SK-N-SH (cell line): ENCODE measurements at regions not wholly inside any gene's neighbourhood (a gene's known extent, or its start where the extent isn't known, plus 50 kb on each side); places are given as distances from the start of the nearest gene placed in this dataset.

Source experiments
- CTCF ChIA-PET: fragments of 300-600, 350-600 bp; formaldehyde crosslinking; extraction: SDS; loops from one replicate; lab custom pipeline; 2021; lab: Yijun Ruan, JAX
- POLR2A ChIA-PET: fragments of 350-600 bp; sonication (Branson Sonifier 250); formaldehyde crosslinking; extraction: SDS; loops from one replicate; lab custom pipeline; 2020; ENCODE audit warnings: antibody characterized with exemption, inconsistent platforms; lab: Yijun Ruan, JAX
- DNase-seq: peaks from one replicate; pipeline ENCODE4 v3.0.0; 2012
- H2AFZ ChIP-seq: fragments of 200-600 bp; sonication (generic); 2 replicates; pipeline ENCODE4 v1.8.1; 2016; ENCODE audit warnings: antibody characterized with exemption, mild to moderate bottlenecking, low read depth
- H3F3A ChIP-seq: fragments of 200-600 bp; sonication (generic); replicated peaks from 2 replicates; pipeline ENCODE3; 2016; ENCODE audit warnings: antibody characterized with exemption, mild to moderate bottlenecking; ENCODE audit not compliant: insufficient read depth
- H3K27ac ChIP-seq, 2 experiments: fragments of 200-500 bp in 1 of 2; fragments of 200-600 bp in 1 of 2; sonication (Bioruptor generic) in 1 of 2; sonication (generic), shearing (Covaris generic) in 1 of 2; 2 replicates each; pipeline versions ENCODE4 v1.5.1 to v1.6.1; 2014 to 2016; ENCODE audit warnings: low read depth in 2 of 2, inconsistent platforms in 1 of 2, low read length in 1 of 2, mild to moderate bottlenecking in 1 of 2, mixed read lengths in 1 of 2
- H3K27me3 ChIP-seq: fragments of 200-600 bp; sonication (generic), shearing (Covaris generic); 2 replicates; pipeline ENCODE4 v1.6.1; 2016; ENCODE audit warnings: mixed run types; ENCODE audit not compliant: insufficient read depth
- H3K36me3 ChIP-seq, 2 experiments: fragments of 200-500 bp in 1 of 2; fragments of 200-600 bp in 1 of 2; sonication (Bioruptor generic) in 1 of 2; sonication (generic) in 1 of 2; replicated peaks in 1 of 2; 2 replicates each; pipeline versions ENCODE3 to v1.5.1; 2014 to 2016; ENCODE audit warnings: low read length in 1 of 2, mild to moderate bottlenecking in 1 of 2; ENCODE audit not compliant: insufficient read depth in 2 of 2, control insufficient read depth in 1 of 2
- H3K4me1 ChIP-seq, 2 experiments: fragments of 200-500 bp in 1 of 2; fragments of 200-600 bp in 1 of 2; sonication (Bioruptor generic) in 1 of 2; sonication (generic), shearing (Covaris generic) in 1 of 2; 2 replicates each; pipeline versions ENCODE4 v1.5.1 to v1.6.1; 2014 to 2016; ENCODE audit warnings: low read depth in 1 of 2, low read length in 1 of 2, mixed run types in 1 of 2; ENCODE audit not compliant: insufficient read depth in 2 of 2, control insufficient read depth in 1 of 2
- H3K4me2 ChIP-seq: fragments of 200-600 bp; sonication (generic), shearing (Covaris generic); 2 replicates; pipeline ENCODE4 v1.6.1; 2017; ENCODE audit warnings: mixed run types
- H3K4me3 ChIP-seq, 2 experiments: fragments of 200-500 bp in 1 of 2; fragments of 200-600 bp in 1 of 2; sonication (Bioruptor generic) in 1 of 2; sonication (generic), shearing (Covaris generic) in 1 of 2; 2 replicates each; pipeline versions ENCODE4 v1.5.1 to v1.8.1; 2014 to 2016; ENCODE audit warnings: low read depth in 2 of 2, inconsistent platforms in 1 of 2, low read length in 1 of 2, mild to moderate bottlenecking in 1 of 2, mixed read lengths in 1 of 2, moderate library complexity in 1 of 2
- H3K79me2 ChIP-seq: fragments of 200-600 bp; sonication (generic); 2 replicates; pipeline ENCODE4 v1.8.1; 2017; ENCODE audit warnings: mild to moderate bottlenecking; ENCODE audit not compliant: insufficient read depth
- H3K9ac ChIP-seq: fragments of 200-600 bp; sonication (generic); 2 replicates; pipeline ENCODE4 v1.6.1; 2017; ENCODE audit warnings: mixed run types
- H3K9me2 ChIP-seq: fragments of 200-600 bp; sonication (generic); 2 replicates; pipeline ENCODE4 v1.6.1; 2017; ENCODE audit warnings: mixed run types
- H3K9me3 ChIP-seq: fragments of 200-600 bp; sonication (generic); 2 replicates; pipeline ENCODE4 v1.6.1; 2017; ENCODE audit warnings: mixed run types, mild to moderate bottlenecking, moderate library complexity
- H4K20me1 ChIP-seq: fragments of 200-600 bp; sonication (generic); 2 replicates; pipeline ENCODE4 v1.6.1; 2017; ENCODE audit warnings: mild to moderate bottlenecking, mixed run types; ENCODE audit not compliant: insufficient read depth
- FOXJ3 ChIP-seq: sonication (generic); formaldehyde crosslinking; IDR thresholded peaks from 2 replicates; pipeline ENCODE4 v1.5.1; 2020; ENCODE audit warnings: mild to moderate bottlenecking, missing genetic modification reagents
- FOXM1 ChIP-seq: IDR thresholded peaks from 2 replicates; pipeline ENCODE4 v1.4.0; 2012; ENCODE audit warnings: low read depth, mild to moderate bottlenecking
- GABPA ChIP-seq: IDR thresholded peaks from 2 replicates; pipeline ENCODE4 v1.4.0; 2012; ENCODE audit warnings: low read depth, mild to moderate bottlenecking
- GATA2 ChIP-seq: sonication (generic); formaldehyde crosslinking; IDR thresholded peaks from 2 replicates; pipeline ENCODE4 v1.5.0; 2020; ENCODE audit warnings: mild to moderate bottlenecking, missing genetic modification reagents
- JUND ChIP-seq: IDR thresholded peaks from 2 replicates; pipeline ENCODE4 v1.4.0; 2012
- NFIC ChIP-seq: IDR thresholded peaks from 2 replicates; pipeline ENCODE4 v1.4.0; 2012; ENCODE audit warnings: borderline replicate concordance
- RCOR1 ChIP-seq: fragments of 150-350 bp; IDR thresholded peaks from 2 replicates; pipeline ENCODE4 v1.6.1; 2017; ENCODE audit warnings: antibody characterized with exemption, low read length
- REST ChIP-seq: IDR thresholded peaks from 2 replicates; pipeline ENCODE4 v1.6.1; 2012; ENCODE audit warnings: mild to moderate bottlenecking, low read depth, low read length, moderate library complexity
- SMC3 ChIP-seq: IDR thresholded peaks from 2 replicates; pipeline ENCODE4 v1.6.1; 2012; ENCODE audit warnings: low read depth, low read length, improper control_type of control experiment
- TAF1 ChIP-seq: IDR thresholded peaks from 2 replicates; pipeline ENCODE4 v1.6.1; 2012; ENCODE audit warnings: low read depth, mild to moderate bottlenecking, low read length, moderate library complexity, borderline replicate concordance
- TCF12 ChIP-seq: IDR thresholded peaks from 2 replicates; pipeline ENCODE4 v1.4.0; 2012
- TEAD4 ChIP-seq: IDR thresholded peaks from 2 replicates; pipeline ENCODE4 v1.4.0; 2012; ENCODE audit warnings: mild to moderate bottlenecking, borderline replicate concordance; ENCODE audit not compliant: insufficient read depth
- WGBS: methylation state at CpG from one replicate; pipeline ENCODE4 v1.1.6; 2017; ENCODE audit warnings: low lambda C conversion rate; 5-methylcytosine and 5-hydroxymethylcytosine counted together
- TF ChIP-seq, protein P1 (sequence below): IDR thresholded peaks from 2 replicates; pipeline ENCODE4 v1.4.0; 2012; ENCODE audit warnings: low read depth, borderline replicate concordance
- TF ChIP-seq, protein P2 (sequence below): IDR thresholded peaks from 2 replicates; pipeline ENCODE4; 2012
- TF ChIP-seq, protein P3 (sequence below): IDR thresholded peaks from 2 replicates; pipeline ENCODE4 v1.4.0; 2012; ENCODE audit warnings: low read depth
- TF ChIP-seq, protein P4 (sequence below): fragments of 150-350 bp; IDR thresholded peaks from 2 replicates; pipeline ENCODE4 v1.6.1; 2017; ENCODE audit warnings: antibody characterized with exemption, low read length, low read depth, borderline replicate concordance

GRCh38 chr4:100023800-100024199, 73.7 kb upstream of the H2AZ1 start:
- POLR2A ChIA-PET: no interaction called here
- CTCF ChIA-PET: interaction anchor here (1.1 to 3.1 kb wide), 5 partner anchors 13 to 72 kb away, joined by 3 to 16 read pairs (median 3); no protein-coding TSS in a partner anchor
- no peak overlapping the region for H3K4me2 ChIP-seq
- H3K79me2 ChIP-seq: no peaks in the 10 kb centered on the region
- H2AFZ ChIP-seq: no peak overlapping the region
- peak overlapping the region in 1 of 2 experiments; percentile 99; a peak in 2 of 4 replicates for H3K27ac ChIP-seq
- no peak overlapping the region for H3K4me3 ChIP-seq
- H4K20me1 ChIP-seq: no peaks in the 10 kb centered on the region
- no peak overlapping the region for H3K9ac ChIP-seq
- H3K9me3 ChIP-seq: no peaks in the 10 kb centered on the region
- no peaks in the 10 kb centered on the region for H3K9me2 ChIP-seq
- TF ChIP-seq, protein P1, sequence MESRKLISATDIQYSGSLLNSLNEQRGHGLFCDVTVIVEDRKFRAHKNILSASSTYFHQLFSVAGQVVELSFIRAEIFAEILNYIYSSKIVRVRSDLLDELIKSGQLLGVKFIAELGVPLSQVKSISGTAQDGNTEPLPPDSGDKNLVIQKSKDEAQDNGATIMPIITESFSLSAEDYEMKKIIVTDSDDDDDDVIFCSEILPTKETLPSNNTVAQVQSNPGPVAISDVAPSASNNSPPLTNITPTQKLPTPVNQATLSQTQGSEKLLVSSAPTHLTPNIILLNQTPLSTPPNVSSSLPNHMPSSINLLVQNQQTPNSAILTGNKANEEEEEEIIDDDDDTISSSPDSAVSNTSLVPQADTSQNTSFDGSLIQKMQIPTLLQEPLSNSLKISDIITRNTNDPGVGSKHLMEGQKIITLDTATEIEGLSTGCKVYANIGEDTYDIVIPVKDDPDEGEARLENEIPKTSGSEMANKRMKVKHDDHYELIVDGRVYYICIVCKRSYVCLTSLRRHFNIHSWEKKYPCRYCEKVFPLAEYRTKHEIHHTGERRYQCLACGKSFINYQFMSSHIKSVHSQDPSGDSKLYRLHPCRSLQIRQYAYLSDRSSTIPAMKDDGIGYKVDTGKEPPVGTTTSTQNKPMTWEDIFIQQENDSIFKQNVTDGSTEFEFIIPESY: no peak
- TF ChIP-seq RCOR1: no peak
- TF ChIP-seq JUND: no peak
- TF ChIP-seq GABPA: no peak
- TF ChIP-seq TEAD4: no peak
- TF ChIP-seq, protein P2, sequence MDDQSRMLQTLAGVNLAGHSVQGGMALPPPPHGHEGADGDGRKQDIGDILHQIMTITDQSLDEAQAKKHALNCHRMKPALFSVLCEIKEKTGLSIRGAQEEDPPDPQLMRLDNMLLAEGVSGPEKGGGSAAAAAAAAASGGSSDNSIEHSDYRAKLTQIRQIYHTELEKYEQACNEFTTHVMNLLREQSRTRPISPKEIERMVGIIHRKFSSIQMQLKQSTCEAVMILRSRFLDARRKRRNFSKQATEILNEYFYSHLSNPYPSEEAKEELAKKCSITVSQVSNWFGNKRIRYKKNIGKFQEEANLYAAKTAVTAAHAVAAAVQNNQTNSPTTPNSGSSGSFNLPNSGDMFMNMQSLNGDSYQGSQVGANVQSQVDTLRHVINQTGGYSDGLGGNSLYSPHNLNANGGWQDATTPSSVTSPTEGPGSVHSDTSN: no peak
- peak; percentile 82 for TF ChIP-seq REST
- TF ChIP-seq TAF1: no peak
- no peaks in the 10 kb centered on the region for H3K27me3 ChIP-seq
- DNase-seq: no peak
- peaks cover 0 to 19% of the 10 kb centered on the region in 2 experiments; a peak in 2 of 4 replicates for H3K4me1 ChIP-seq
- no peaks in the 10 kb centered on the region for H3F3A ChIP-seq
- no peaks in the 10 kb centered on the region for H3K36me3 ChIP-seq

DNA sequence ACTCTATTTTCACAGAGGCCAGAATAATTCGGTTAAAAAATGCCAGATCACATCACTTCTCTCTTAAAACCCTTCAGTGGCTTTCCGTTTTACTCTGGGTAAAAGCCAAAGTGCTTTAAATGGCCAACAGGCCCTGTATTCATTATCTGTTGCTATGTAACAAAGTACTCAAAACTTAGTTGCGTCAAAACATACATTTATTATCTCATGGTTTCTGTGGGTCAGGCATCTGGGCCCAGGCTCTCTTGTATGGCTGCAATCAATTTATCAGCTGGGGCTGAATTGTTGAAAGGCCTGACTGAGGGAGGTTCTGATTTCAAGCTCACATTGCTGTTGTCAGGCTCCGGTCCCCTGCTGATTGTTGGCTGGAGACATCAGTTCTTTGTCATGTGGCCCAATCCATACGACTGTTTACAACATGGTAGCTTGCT, 72.7 kb upstream of the H2AZ1 start:
- Histone ChIP-seq H3K4me1 (peaks cover 0 to 19% of the 10 kb centered on the region in 2 experiments; a peak in 2 of 4 replicates), H3K9ac (no peak overlapping the region), H3F3A (no peaks in the 10 kb centered on the region), H4K20me1 (no peaks in the 10 kb centered on the region), H3K9me3 (no peaks in the 10 kb centered on the region), H2AFZ (no peak overlapping the region), H3K36me3 (no peaks in the 10 kb centered on the region), H3K4me2 (no peak overlapping the region), H3K9me2 (no peaks in the 10 kb centered on the region), H3K27ac (peak overlapping the region in 1 of 2 experiments; percentile 99; a peak in 3 of 4 replicates), H3K79me2 (no peaks in the 10 kb centered on the region), H3K27me3 (no peaks in the 10 kb centered on the region), H3K4me3 (no peak overlapping the region)
- peak; percentile 59 for DNase-seq
- 14% methylated on average over 5 of the region's 5 CpGs for WGBS
- CTCF ChIA-PET: interaction anchor here (1.0 to 3.1 kb wide), 4 partner anchors 24 to 71 kb away, joined by 3 to 16 read pairs (median 3); no protein-coding TSS in a partner anchor
- POLR2A ChIA-PET: no interaction called here
- TF ChIP-seq GATA2 (CRISPR knock-in tag) (peak; percentile 56), SMC3 (no peak), FOXM1 (no peak), RCOR1 (peak; percentile 46; the same call in 1 of the 2 replicates), REST (no peak), TCF12 (no peak), NFIC (no peak), JUND (no peak), FOXJ3 (peak; percentile 63; the same call in 1 of the 2 replicates)
- TF ChIP-seq, protein P3, sequence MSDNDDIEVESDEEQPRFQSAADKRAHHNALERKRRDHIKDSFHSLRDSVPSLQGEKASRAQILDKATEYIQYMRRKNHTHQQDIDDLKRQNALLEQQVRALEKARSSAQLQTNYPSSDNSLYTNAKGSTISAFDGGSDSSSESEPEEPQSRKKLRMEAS: no peak
- TF ChIP-seq, protein P4, sequence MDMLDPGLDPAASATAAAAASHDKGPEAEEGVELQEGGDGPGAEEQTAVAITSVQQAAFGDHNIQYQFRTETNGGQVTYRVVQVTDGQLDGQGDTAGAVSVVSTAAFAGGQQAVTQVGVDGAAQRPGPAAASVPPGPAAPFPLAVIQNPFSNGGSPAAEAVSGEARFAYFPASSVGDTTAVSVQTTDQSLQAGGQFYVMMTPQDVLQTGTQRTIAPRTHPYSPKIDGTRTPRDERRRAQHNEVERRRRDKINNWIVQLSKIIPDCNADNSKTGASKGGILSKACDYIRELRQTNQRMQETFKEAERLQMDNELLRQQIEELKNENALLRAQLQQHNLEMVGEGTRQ: no peak
